SJSA1 (cell line): ENCODE measurements at regions not wholly inside any gene's neighbourhood (a gene's known extent, or its start where the extent isn't known, plus 50 kb on each side); places are given as distances from the start of the nearest gene placed in this dataset.

Source experiments
- DNase-seq, 2 experiments: peaks; one replicate each; pipeline ENCODE4 v3.0.0-alpha.2; 2015 to 2020; ENCODE audit warnings: low spot score in 2 of 2, low read depth in 1 of 2
- H3K27ac ChIP-seq: fragments of 250-450 bp; sonication (Bioruptor Pico); 2 replicates; pipeline ENCODE4 v1.5.1; 2020; ENCODE audit warnings: mild to moderate bottlenecking, moderate library complexity
- H3K27me3 ChIP-seq: fragments of 250-450 bp; sonication (Bioruptor Pico); replicated peaks from 2 replicates; pipeline ENCODE4 v1.5.1; 2020; ENCODE audit warnings: mild to moderate bottlenecking, moderate library complexity
- H3K36me3 ChIP-seq: fragments of 250-450 bp; sonication (Bioruptor Pico); 2 replicates; pipeline ENCODE4 v1.5.1; 2020; ENCODE audit warnings: mild to moderate bottlenecking
- H3K4me1 ChIP-seq: fragments of 250-450 bp; sonication (Bioruptor Pico); replicated peaks from 2 replicates; pipeline ENCODE4 v1.6.1; 2021; ENCODE audit warnings: mild to moderate bottlenecking
- H3K4me3 ChIP-seq: fragments of 250-450 bp; sonication (Bioruptor Pico); 2 replicates; pipeline ENCODE4 v1.5.1; 2020; ENCODE audit warnings: mild to moderate bottlenecking
- H3K9me3 ChIP-seq: fragments of 250-450 bp; sonication (Bioruptor Pico); replicated peaks from 2 replicates; pipeline ENCODE4 v1.5.1; 2020; ENCODE audit warnings: mild to moderate bottlenecking

GRCh38 chr5:21663082-21663481, 1190.1 kb downstream of the CDH12 start:
- H3K27me3 ChIP-seq = no peaks in the 10 kb centered on the region
- no peak overlapping the region for H3K4me3 ChIP-seq
- no peaks in the 10 kb centered on the region for H3K36me3 ChIP-seq
- no peaks in the 10 kb centered on the region for H3K4me1 ChIP-seq
- DNase-seq = no peak
- no peak overlapping the region for H3K27ac ChIP-seq
- no peaks in the 10 kb centered on the region for H3K9me3 ChIP-seq

- no peak for DNase-seq
- H3K27me3 ChIP-seq = no peaks in the 10 kb centered on the region
- H3K9me3 ChIP-seq = no peaks in the 10 kb centered on the region
- no peak overlapping the region for H3K27ac ChIP-seq
- no peaks in the 10 kb centered on the region for H3K36me3 ChIP-seq
- H3K4me1 ChIP-seq = no peaks in the 10 kb centered on the region
- H3K4me3 ChIP-seq = no peak overlapping the region
These were observed 1192.0 kb downstream of the CDH12 start for GRCh38 chr5:21661184-21661583.

GRCh38 chr5:21654556-21654955, 1198.6 kb downstream of the CDH12 start:
- DNase-seq = no peak
- Histone ChIP-seq H3K36me3 (no peaks in the 10 kb centered on the region), H3K4me1 (no peaks in the 10 kb centered on the region), H3K4me3 (no peak overlapping the region), H3K27ac (no peak overlapping the region), H3K27me3 (no peaks in the 10 kb centered on the region), H3K9me3 (no peaks in the 10 kb centered on the region)

- no peaks in the 10 kb centered on the region for H3K4me1 ChIP-seq
- no peak overlapping the region for H3K4me3 ChIP-seq
- H3K9me3 ChIP-seq = no peaks in the 10 kb centered on the region
- no peak for DNase-seq
- no peaks in the 10 kb centered on the region for H3K27me3 ChIP-seq
- H3K27ac ChIP-seq = no peak overlapping the region
- no peaks in the 10 kb centered on the region for H3K36me3 ChIP-seq
These were observed 1203.2 kb downstream of the CDH12 start for GRCh38 chr5:21649969-21650368.

- H3K27me3 ChIP-seq = no peaks in the 10 kb centered on the region
- no peak overlapping the region for H3K4me3 ChIP-seq
- no peak for DNase-seq
- H3K4me1 ChIP-seq = no peaks in the 10 kb centered on the region
- H3K9me3 ChIP-seq = no peaks in the 10 kb centered on the region
- H3K27ac ChIP-seq = no peak overlapping the region
- no peaks in the 10 kb centered on the region for H3K36me3 ChIP-seq
These were observed 1206.7 kb downstream of the CDH12 start for GRCh38 chr5:21646469-21646868.

GRCh38 chr5:21644032-21644431, 1209.1 kb downstream of the CDH12 start:
- Histone ChIP-seq H3K4me1 (no peaks in the 10 kb centered on the region), H3K27ac (no peak overlapping the region), H3K9me3 (no peaks in the 10 kb centered on the region), H3K36me3 (no peaks in the 10 kb centered on the region), H3K27me3 (no peaks in the 10 kb centered on the region), H3K4me3 (no peak overlapping the region)
- DNase-seq = no peak

- H3K4me3 ChIP-seq = no peak overlapping the region
- no peak overlapping the region for H3K27ac ChIP-seq
- H3K36me3 ChIP-seq = no peaks in the 10 kb centered on the region
- no peak for DNase-seq
- H3K9me3 ChIP-seq = no peaks in the 10 kb centered on the region
- no peaks in the 10 kb centered on the region for H3K4me1 ChIP-seq
- no peaks in the 10 kb centered on the region for H3K27me3 ChIP-seq
These were observed 1210.8 kb downstream of the CDH12 start for GRCh38 chr5:21642312-21642711.

- Histone ChIP-seq H3K9me3 (no peaks in the 10 kb centered on the region), H3K27ac (no peak overlapping the region), H3K36me3 (no peaks in the 10 kb centered on the region), H3K4me1 (no peaks in the 10 kb centered on the region), H3K4me3 (no peak overlapping the region), H3K27me3 (no peaks in the 10 kb centered on the region)
- no peak for DNase-seq
These were observed 1229.3 kb downstream of the CDH12 start for GRCh38 chr5:21623831-21624230.

- DNase-seq = no peak
- Histone ChIP-seq H3K9me3 (no peaks in the 10 kb centered on the region), H3K27ac (no peak overlapping the region), H3K27me3 (no peaks in the 10 kb centered on the region), H3K36me3 (no peaks in the 10 kb centered on the region), H3K4me1 (no peaks in the 10 kb centered on the region), H3K4me3 (no peak overlapping the region)
These were observed 1237.9 kb downstream of the CDH12 start for GRCh38 chr5:21615195-21615765.

GRCh38 chr5:21613971-21614488, 1239.1 kb downstream of the CDH12 start:
- DNase-seq = no peak
- Histone ChIP-seq H3K27me3 (no peaks in the 10 kb centered on the region), H3K4me1 (no peaks in the 10 kb centered on the region), H3K9me3 (no peaks in the 10 kb centered on the region), H3K36me3 (no peaks in the 10 kb centered on the region), H3K27ac (no peak overlapping the region), H3K4me3 (no peak overlapping the region)

GRCh38 chr5:21603796-21604195, 1249.3 kb downstream of the CDH12 start:
- Histone ChIP-seq H3K9me3 (no peaks in the 10 kb centered on the region), H3K27ac (no peak overlapping the region), H3K27me3 (no peaks in the 10 kb centered on the region), H3K4me1 (no peaks in the 10 kb centered on the region), H3K36me3 (no peaks in the 10 kb centered on the region), H3K4me3 (no peak overlapping the region)
- DNase-seq = no peak

GRCh38 chr5:21594566-21594965, 1258.6 kb downstream of the CDH12 start:
- Histone ChIP-seq H3K27me3 (no peaks in the 10 kb centered on the region), H3K4me3 (no peak overlapping the region)
- no peak for DNase-seq

GRCh38 chr5:21593261-21593660, 1259.9 kb downstream of the CDH12 start:
- no peaks in the 10 kb centered on the region for H3K27me3 ChIP-seq
- DNase-seq = no peak
- no peaks in the 10 kb centered on the region for H3K9me3 ChIP-seq
- no peak overlapping the region for H3K27ac ChIP-seq
- H3K36me3 ChIP-seq = no peaks in the 10 kb centered on the region
- no peak overlapping the region for H3K4me3 ChIP-seq
- no peaks in the 10 kb centered on the region for H3K4me1 ChIP-seq

More at GRCh38 chr5:21594566-21594965, 1258.6 kb downstream of the CDH12 start:
- Histone ChIP-seq H3K9me3 (no peaks in the 10 kb centered on the region), H3K4me1 (no peaks in the 10 kb centered on the region), H3K27ac (no peak overlapping the region), H3K36me3 (no peaks in the 10 kb centered on the region)

- no peaks in the 10 kb centered on the region for H3K27me3 ChIP-seq
- no peaks in the 10 kb centered on the region for H3K36me3 ChIP-seq
- no peaks in the 10 kb centered on the region for H3K9me3 ChIP-seq
- no peak for DNase-seq
- H3K4me3 ChIP-seq = no peak overlapping the region
- no peak overlapping the region for H3K27ac ChIP-seq
- H3K4me1 ChIP-seq = no peaks in the 10 kb centered on the region
These were observed 1271.6 kb downstream of the CDH12 start for GRCh38 chr5:21581508-21581907.

GRCh38 chr5:21574961-21575360, 1278.2 kb downstream of the CDH12 start:
- Histone ChIP-seq H3K4me3 (no peak overlapping the region), H3K27ac (no peak overlapping the region), H3K27me3 (no peaks in the 10 kb centered on the region), H3K9me3 (no peaks in the 10 kb centered on the region), H3K36me3 (no peaks in the 10 kb centered on the region), H3K4me1 (no peaks in the 10 kb centered on the region)
- no peak for DNase-seq
